Muscle layer of duodenum (tissue), 2 donors: ENCODE measurements at regions not wholly inside any gene's neighbourhood (a gene's known extent, or its start where the extent isn't known, plus 50 kb on each side); places are given as distances from the start of the nearest gene placed in this dataset.

Source experiments
- H3K27ac ChIP-seq: one replicate; pipeline ENCODE4 v1.7.0; 2013; ENCODE audit warnings: mild to moderate bottlenecking, low read length
- H3K27me3 ChIP-seq: one replicate; pipeline ENCODE4 v1.7.0; 2013; ENCODE audit warnings: low read depth, mild to moderate bottlenecking, control low read depth, low read length
- H3K36me3 ChIP-seq, 2 donors: one replicate each; pipeline ENCODE4 v1.7.0; 2013; ENCODE audit warnings: low read length in 2 of 2, control low read depth in 1 of 2, mild to moderate bottlenecking in 1 of 2; ENCODE audit not compliant: insufficient read depth in 2 of 2, control insufficient read depth in 1 of 2
- H3K4me1 ChIP-seq, 2 donors: one replicate each; pipeline ENCODE4 v1.7.0; 2013; ENCODE audit warnings: low read length in 2 of 2, mild to moderate bottlenecking in 2 of 2, control low read depth in 1 of 2, moderate library complexity in 1 of 2; ENCODE audit not compliant: insufficient read depth in 2 of 2, control insufficient read depth in 1 of 2
- H3K4me3 ChIP-seq, 2 donors: one replicate each; pipeline ENCODE4 v1.7.0; 2013; ENCODE audit warnings: low read length in 2 of 2, low read depth in 1 of 2, mild to moderate bottlenecking in 1 of 2
- H3K9me3 ChIP-seq, 2 donors: one replicate each; pipeline ENCODE4 v1.7.0; 2013; ENCODE audit warnings: low read length in 2 of 2, control low read depth in 1 of 2, mild to moderate bottlenecking in 1 of 2; ENCODE audit not compliant: control insufficient read depth in 1 of 2
- donor health status: healthy.

GRCh38 chr6:90434094-90434493 lies 137.5 kb upstream of the BACH2 start:
- Histone ChIP-seq H3K27ac (no peak overlapping the region), H3K9me3 (peaks cover 0 to 14% of the 10 kb centered on the region in 2 donors), H3K27me3 (no peaks in the 10 kb centered on the region)

GRCh38 chr6:90432937-90433336 lies 136.3 kb upstream of the BACH2 start:
- no peak overlapping the region for H3K27ac ChIP-seq
- H3K4me3 ChIP-seq: no peak overlapping the region

More at GRCh38 chr6:90434094-90434493, 137.5 kb upstream of the BACH2 start:
- H3K36me3 ChIP-seq: no peaks in the 10 kb centered on the region
- no peaks in the 10 kb centered on the region for H3K4me1 ChIP-seq
- no peak overlapping the region for H3K4me3 ChIP-seq

GRCh38 chr6:90432041-90432775 lies 135.6 kb upstream of the BACH2 start:
- no peaks in the 10 kb centered on the region for H3K36me3 ChIP-seq
- H3K4me1 ChIP-seq: no peaks in the 10 kb centered on the region
- no peaks in the 10 kb centered on the region for H3K27me3 ChIP-seq
- peaks cover 0 to 16% of the 10 kb centered on the region in 2 donors for H3K9me3 ChIP-seq
- H3K27ac ChIP-seq: no peak overlapping the region
- H3K4me3 ChIP-seq: no peak overlapping the region

More at GRCh38 chr6:90432937-90433336, 136.3 kb upstream of the BACH2 start:
- peaks cover 0 to 16% of the 10 kb centered on the region in 2 donors for H3K9me3 ChIP-seq
- H3K36me3 ChIP-seq: no peaks in the 10 kb centered on the region
- no peaks in the 10 kb centered on the region for H3K27me3 ChIP-seq
- H3K4me1 ChIP-seq: no peaks in the 10 kb centered on the region

GRCh38 chr6:90431576-90431975 lies 134.9 kb upstream of the BACH2 start:
- no peak overlapping the region for H3K4me3 ChIP-seq
- no peaks in the 10 kb centered on the region for H3K27me3 ChIP-seq
- H3K4me1 ChIP-seq: no peaks in the 10 kb centered on the region
- peaks cover 0 to 16% of the 10 kb centered on the region in 2 donors for H3K9me3 ChIP-seq
- H3K27ac ChIP-seq: no peak overlapping the region
- no peaks in the 10 kb centered on the region for H3K36me3 ChIP-seq

- H3K27me3 ChIP-seq: no peaks in the 10 kb centered on the region
- no peaks in the 10 kb centered on the region for H3K36me3 ChIP-seq
- no peaks in the 10 kb centered on the region for H3K4me1 ChIP-seq
- peaks cover 0 to 16% of the 10 kb centered on the region in 2 donors for H3K9me3 ChIP-seq
- H3K27ac ChIP-seq: no peak overlapping the region
- H3K4me3 ChIP-seq: no peak overlapping the region
Measured at GRCh38 chr6:90429713-90430112, 133.1 kb upstream of the BACH2 start.

GRCh38 chr6:90428514-90428913 lies 131.9 kb upstream of the BACH2 start:
- Histone ChIP-seq H3K9me3 (peaks cover 0 to 10% of the 10 kb centered on the region in 2 donors), H3K27me3 (no peaks in the 10 kb centered on the region), H3K27ac (no peak overlapping the region), H3K4me3 (no peak overlapping the region), H3K4me1 (no peaks in the 10 kb centered on the region), H3K36me3 (no peaks in the 10 kb centered on the region)

- Histone ChIP-seq H3K9me3 (peaks cover 0 to 6% of the 10 kb centered on the region in 2 donors), H3K27ac (no peak overlapping the region), H3K36me3 (no peaks in the 10 kb centered on the region), H3K27me3 (no peaks in the 10 kb centered on the region), H3K4me1 (no peaks in the 10 kb centered on the region), H3K4me3 (no peak overlapping the region)
Measured at GRCh38 chr6:90425161-90425641, 128.6 kb upstream of the BACH2 start.

GRCh38 chr6:90424580-90424979 lies 127.9 kb upstream of the BACH2 start:
- peaks cover 0 to 3% of the 10 kb centered on the region in 2 donors for H3K9me3 ChIP-seq
- H3K27me3 ChIP-seq: no peaks in the 10 kb centered on the region
- no peak overlapping the region for H3K27ac ChIP-seq
- no peaks in the 10 kb centered on the region for H3K36me3 ChIP-seq
- no peaks in the 10 kb centered on the region for H3K4me1 ChIP-seq
- no peak overlapping the region for H3K4me3 ChIP-seq

- Histone ChIP-seq H3K9me3 (no peaks in the 10 kb centered on the region), H3K4me3 (no peak overlapping the region), H3K4me1 (no peaks in the 10 kb centered on the region), H3K36me3 (no peaks in the 10 kb centered on the region), H3K27ac (no peak overlapping the region), H3K27me3 (no peaks in the 10 kb centered on the region)
Measured at GRCh38 chr6:90421666-90422065, 125.0 kb upstream of the BACH2 start.

- Histone ChIP-seq H3K4me3 (no peak overlapping the region), H3K27me3 (no peaks in the 10 kb centered on the region), H3K4me1 (no peaks in the 10 kb centered on the region), H3K36me3 (no peaks in the 10 kb centered on the region), H3K9me3 (no peaks in the 10 kb centered on the region), H3K27ac (no peak overlapping the region)
Measured at GRCh38 chr6:90420500-90420899, 123.9 kb upstream of the BACH2 start.

- H3K4me1 ChIP-seq: no peaks in the 10 kb centered on the region
- no peak overlapping the region for H3K27ac ChIP-seq
- no peaks in the 10 kb centered on the region for H3K9me3 ChIP-seq
Measured at GRCh38 chr6:90417385-90417784, 120.7 kb upstream of the BACH2 start.

GRCh38 chr6:90416322-90416721 lies 119.7 kb upstream of the BACH2 start:
- H3K9me3 ChIP-seq: no peaks in the 10 kb centered on the region
- H3K36me3 ChIP-seq: no peaks in the 10 kb centered on the region
- no peaks in the 10 kb centered on the region for H3K27me3 ChIP-seq
- H3K4me3 ChIP-seq: no peak overlapping the region
- no peaks in the 10 kb centered on the region for H3K4me1 ChIP-seq
- H3K27ac ChIP-seq: no peak overlapping the region

More at GRCh38 chr6:90417385-90417784, 120.7 kb upstream of the BACH2 start:
- Histone ChIP-seq H3K27me3 (no peaks in the 10 kb centered on the region), H3K36me3 (no peaks in the 10 kb centered on the region), H3K4me3 (no peak overlapping the region)
